ENCODE measurements at regions not wholly inside any gene's neighbourhood (a gene's known extent, or its start where the extent isn't known, plus 50 kb on each side); places are given as distances from the start of the nearest gene placed in this dataset.

DNA sequence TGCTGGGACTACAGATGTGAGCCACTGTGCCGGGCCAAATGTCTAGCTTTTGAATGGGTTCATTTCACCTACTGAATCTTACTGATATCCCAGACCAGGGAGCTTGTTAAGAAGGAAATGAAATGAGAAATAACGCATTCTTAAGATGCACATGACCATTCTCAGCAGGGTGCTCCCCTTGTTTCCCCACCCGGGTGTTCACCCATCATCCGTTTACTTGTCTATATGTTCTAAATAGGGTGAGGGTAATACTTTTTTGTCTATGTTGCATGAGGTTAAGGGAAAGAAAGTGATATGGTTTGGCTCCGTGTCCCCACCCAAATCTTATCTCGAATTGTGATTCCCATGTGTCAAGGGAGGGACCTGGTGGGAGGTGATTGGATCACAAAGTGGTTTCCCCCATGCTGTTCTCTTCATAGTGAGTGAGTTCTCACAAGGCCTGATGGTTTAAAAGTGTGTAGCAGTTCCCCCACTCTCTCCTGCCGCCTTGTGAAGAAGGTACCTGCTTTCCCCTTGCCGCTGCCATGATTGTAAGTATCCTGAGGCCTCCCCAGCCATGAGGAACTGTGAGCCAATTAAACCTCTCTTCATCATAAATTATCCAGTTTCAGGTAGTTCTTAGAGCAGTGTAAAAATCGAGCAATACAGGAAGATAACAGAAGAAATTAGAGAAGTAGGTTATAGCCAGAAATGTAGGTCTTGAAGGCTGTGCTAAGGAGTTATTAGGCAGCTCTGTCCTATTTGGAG is 129.1 kb downstream of the DDX1 start:
- DNase-seq = no peak

DNA sequence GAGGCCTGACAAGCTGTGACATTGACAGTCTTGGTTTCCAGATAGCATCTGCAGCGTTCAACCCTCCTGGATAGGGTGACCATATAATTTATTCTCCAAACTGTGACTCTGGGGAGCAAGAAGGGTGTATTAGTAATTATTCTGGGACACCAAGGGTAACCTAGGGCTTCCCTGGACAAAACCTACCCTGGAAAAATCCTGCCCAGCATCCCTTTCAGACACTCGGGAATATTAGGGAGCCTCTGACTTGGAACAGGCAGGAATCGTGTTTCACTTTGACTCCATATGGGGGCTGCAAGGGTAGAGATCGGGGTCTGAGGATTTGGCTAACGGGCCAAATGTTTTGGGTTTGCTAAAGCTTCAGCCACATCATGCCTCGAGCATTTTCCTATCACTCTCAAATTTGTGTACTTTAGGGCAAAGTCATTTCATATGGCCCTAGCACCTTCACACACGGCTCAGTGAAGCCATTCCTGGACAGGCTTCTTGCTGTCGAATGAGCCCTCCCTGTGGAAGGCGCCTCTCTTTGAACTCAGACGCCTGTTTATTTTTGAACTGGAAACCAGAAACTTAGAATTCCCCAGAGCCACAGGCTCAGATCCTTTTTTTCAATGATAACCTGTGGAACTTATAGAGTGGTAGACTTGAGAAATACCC is 129.9 kb downstream of the DDX1 start:
- no peak for DNase-seq

GRCh38 chr2:15722980-15723379 is 131.3 kb downstream of the DDX1 start:
- no peak for DNase-seq

DNA sequence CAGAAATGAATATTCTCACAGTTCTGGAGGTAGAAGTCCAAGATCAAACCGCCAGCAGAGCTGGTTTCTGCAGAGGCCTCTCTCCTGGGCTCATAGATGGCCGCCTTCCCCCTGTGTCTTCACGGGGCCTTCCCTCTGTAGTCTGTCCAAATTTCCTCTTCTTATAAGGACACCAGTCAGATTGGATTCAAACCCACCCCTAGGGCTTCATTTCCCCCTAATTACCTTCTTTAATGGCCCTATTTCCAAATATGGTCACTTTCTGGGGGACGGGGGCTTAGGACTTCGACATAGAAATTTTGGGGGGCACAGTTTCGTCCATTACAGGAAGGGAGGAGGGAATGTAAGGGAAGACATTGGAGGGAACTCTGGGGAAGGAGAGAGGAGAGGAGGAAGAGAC is 132.6 kb downstream of the DDX1 start:
- no peak for DNase-seq

DNA sequence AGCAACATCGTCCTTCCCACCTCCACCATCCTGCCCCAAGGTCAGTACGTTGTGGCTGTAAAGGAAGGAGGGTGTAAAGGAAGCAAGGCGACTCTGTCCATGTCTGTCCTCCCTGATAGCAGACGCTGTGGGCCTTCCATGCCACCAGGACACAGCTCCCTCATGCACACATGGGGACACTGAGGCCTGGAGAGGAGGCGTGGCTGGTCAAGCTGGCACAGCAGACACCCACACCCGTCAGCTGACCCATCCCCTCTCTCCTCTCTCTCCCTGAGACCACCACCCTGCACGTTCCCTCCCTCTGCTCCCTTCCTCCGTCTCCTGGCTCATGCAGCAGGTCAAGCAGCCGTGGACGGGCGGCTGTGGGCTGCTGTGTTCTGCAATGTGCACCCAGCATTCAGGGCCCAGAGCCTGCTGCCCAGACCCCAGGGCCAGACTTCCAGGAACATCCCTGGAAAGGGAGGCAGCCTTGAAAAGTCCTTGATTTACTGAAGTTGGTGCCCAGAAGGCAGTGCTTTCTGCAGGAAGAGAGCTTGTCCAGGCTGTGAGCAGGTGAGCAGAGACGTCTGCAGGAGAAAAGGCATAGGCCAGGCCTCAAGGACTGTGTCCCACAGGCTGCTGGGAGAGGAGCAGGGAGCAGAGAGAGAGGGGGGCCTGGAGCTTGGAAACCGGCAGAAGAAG is 133.6 kb downstream of the DDX1 start:
- no peak for DNase-seq

GRCh38 chr2:15725782-15726112 is 134.1 kb downstream of the DDX1 start:
- no peak for DNase-seq

DNA sequence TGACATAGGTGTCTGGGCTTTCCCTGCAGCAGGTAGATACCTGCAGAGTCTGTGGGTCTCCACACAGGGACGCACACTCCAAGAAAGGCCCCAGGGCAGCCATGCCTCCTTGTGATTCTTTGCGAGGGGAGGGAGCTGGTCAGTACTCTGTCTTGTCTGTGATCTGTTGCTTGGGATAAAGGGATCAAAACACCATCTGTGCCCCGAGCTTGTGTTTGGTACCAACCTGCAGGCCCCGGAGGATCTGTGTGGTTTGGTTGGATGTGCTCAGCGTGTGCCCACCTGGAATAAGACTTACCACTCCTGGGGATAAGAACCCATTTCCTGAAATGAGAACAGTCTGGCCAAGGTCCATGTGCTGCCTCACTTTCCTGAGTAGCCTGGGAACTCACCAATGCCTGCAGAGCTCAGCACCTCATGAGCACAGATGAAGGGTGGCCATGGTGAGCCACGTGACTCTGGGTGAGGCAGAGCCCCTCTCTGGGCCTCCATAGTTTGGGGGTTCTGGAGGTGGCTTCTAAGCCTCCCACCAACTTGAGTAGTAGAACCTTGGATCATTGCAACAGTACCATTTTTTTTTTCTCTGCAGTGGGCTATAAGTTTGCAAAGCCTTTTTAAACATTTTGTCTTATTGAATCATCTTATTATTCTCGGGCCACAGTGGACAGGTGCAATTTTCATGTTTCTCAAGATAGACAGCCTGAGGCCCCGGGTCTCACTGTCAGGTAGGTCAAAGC is 134.8 kb downstream of the DDX1 start:
- DNase-seq = no peak

DNA sequence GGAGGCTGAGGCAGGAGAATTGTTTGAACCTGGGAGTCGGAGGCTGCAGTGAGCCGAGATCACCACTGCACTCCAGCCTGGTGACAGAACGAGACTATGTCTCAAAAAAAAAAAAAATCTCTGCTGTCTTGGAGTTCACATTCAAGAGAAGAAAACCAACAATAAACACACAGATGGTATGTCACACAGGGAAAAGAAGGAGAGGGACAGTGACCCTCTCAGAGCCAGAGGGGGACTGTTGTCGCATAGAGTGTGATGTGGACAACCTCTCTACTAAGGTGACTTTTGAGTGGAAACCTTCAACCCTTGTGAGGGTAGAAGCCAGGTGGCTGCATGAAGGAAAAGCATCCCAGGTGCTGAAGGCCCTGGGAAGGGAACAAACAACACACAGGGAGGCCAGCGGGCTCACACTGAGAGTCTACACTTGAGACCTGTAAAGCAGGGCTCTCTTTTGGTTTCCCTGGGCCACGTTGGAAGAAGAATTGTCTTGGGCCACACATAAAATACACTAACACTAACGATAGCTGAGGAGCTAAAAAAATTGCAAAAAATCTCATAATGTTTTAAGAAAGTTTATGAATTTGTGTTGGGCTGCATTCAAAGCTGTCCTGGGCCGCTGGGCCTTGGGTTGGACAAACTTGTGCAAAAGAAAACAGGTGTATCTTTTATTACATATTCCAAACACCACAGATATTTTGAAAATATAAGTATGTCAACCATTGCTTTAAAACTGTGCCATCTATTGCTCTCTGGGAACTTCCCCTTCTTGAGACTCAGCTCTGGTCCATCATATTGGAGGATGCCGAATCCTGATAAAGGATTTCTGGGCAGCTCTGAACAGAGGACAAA is 136.0 kb downstream of the DDX1 start:
- DNase-seq = no peak

DNA sequence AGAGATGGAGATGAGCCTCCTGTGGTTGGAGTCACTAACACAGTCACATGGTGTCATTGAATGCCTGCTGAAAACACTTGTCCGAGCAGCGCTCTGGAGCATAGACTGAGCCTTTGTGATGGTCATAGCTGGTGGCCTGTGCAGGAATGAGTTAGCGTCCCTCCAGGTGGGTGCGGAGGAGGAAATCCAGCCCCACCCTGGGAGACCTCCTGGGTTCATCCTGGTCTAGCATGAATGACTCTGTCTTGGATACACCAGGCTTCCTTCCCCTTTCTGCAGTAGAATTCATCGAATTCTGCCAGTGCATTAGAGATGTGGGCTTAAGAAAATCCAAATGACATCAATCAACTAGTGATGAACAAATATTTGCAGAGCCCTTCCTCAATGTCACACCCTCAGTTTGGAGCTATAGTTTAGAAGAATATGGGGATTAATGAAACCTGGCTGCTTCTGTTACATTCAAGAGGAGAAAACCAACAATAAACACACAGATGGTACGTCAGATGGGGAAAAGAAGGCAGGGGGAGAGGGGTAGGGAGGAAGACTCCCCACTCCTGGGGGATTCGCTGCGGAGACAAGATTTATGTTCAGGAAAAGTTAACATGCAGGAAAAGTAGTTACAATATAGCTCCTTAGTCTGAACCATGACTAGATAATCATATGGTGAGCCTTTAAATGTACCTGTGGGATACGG is 136.7 kb downstream of the DDX1 start:
- peak; percentile 49 for DNase-seq

DNA sequence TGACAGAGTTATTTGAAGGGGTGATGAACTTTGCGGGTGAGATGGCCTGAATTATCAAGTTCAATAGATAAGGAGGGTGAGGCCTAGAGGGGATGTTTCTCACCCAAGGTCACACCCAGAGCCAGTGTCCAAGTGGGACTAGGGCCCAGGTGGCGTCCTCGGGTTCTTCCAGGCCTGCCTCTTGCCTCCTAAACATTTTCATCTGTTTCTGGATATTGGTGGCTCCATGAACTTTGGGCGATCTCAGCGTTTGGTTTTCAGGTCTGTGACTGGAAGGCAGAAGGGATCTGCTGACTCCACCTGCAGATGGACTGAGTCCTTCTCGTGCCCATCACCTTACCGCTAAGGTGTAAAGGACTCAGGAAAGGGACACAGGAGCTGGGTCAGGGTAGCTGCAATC is 137.3 kb downstream of the DDX1 start:
- no peak for DNase-seq

GRCh38 chr2:15729709-15730544 is 138.3 kb downstream of the DDX1 start:
- peak; percentile 58 for DNase-seq

GRCh38 chr2:15730545-15731212 is 139.0 kb downstream of the DDX1 start:
- peak; percentile 92 for DNase-seq

DNA sequence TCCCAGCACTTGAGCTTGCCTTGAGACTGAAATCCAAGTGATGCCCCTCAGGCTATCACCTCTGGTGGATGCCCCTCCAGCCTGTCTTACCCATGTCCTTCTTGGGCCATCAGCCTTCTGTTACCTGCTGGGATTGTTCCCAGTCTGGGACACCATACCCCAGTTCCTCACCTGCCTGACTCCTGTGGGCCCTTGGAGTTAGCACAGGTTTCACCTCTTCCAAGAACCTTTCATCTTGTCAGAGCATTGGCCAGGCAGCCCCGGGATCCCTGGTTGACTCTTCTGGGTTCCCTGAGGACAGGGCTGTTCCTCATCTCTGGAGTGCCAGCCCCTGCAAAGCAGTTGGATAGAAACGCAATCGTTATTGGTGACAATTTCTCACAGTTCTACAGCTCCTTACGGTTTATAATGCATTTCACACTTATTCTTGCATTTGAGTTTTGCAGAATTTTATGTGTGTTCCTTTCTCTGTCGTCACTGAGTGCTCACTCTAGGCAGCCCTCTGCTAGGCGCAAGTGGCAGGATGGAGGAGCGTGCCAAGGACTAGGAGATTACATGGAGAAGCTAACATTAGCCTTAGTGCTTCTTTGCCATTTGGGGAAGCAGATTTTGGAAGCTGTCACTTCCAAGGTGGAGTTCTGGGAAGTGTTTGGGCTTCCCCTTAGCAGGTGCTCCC is 139.7 kb downstream of the DDX1 start:
- no peak for DNase-seq

DNA sequence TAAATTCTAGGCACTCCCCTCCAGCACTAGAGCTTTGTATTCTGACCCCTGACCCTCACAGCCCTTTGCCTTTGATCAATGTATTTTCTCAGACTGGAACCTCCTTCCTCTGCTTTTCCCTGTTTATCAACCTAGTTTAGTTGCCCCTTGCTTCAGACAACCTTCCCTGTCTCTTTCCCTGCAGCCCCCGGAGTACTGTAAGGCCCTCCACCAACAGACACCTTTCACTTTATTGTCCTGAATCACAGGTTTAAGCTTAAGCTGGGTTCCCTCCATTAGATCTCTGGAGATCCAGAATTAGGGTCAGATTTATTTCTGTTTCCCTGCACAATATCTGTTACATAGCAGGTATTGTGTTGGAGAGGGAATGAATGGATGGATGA is 140.2 kb downstream of the DDX1 start:
- DNase-seq = no peak

- DNase-seq = no peak
Measured at GRCh38 chr2:15732341-15733077, 140.8 kb downstream of the DDX1 start.

GRCh38 chr2:15733867-15734673 is 142.4 kb downstream of the DDX1 start:
- DNase-seq = peak; percentile 53

GRCh38 chr2:15734674-15735483 is 143.2 kb downstream of the DDX1 start:
- DNase-seq = no peak

All from DMS53 (cell line).